Spleen (tissue), 7 donors: ENCODE measurements at regions not wholly inside any gene's neighbourhood (a gene's known extent, or its start where the extent isn't known, plus 50 kb on each side); places are given as distances from the start of the nearest gene placed in this dataset.

Source experiments
- POLR2A ChIP-seq, 3 donors: fragments of 450-650 bp; IDR thresholded peaks; one replicate each; pipeline ENCODE4 v1.5.1; 2017; ENCODE audit warnings: antibody characterized with exemption in 3 of 3, mild to moderate bottlenecking in 1 of 3
- POLR2AphosphoS5 ChIP-seq, 3 donors: sonication (generic); formaldehyde crosslinking; IDR thresholded peaks; one replicate each; pipeline ENCODE4 v1.5.1; 2017; ENCODE audit warnings: antibody characterized with exemption in 3 of 3
- TF ChIP-seq, protein P1 (sequence below), 11 experiments: fragments of 200-600 bp in 7 of 11; fragments of 450-650 bp in 4 of 11; sonication (generic) in 4 of 11; IDR thresholded peaks in 8 of 11; conservative IDR thresholded peaks in 3 of 11; 1 replicate in 7 of 11; 2 replicates in 4 of 11; pipeline versions ENCODE4 v1.4.0 to v1.8.0; 2016 to 2021; ENCODE audit warnings: antibody characterized with exemption in 11 of 11, inconsistent platforms in 4 of 11, mild to moderate bottlenecking in 1 of 11
- donor health status: DM: no; HTN: no; CAD: no; lungs with moderate emphysema.
- donor health status: DM: no; HTN: no; CAD: no.
- donor health status: DM: no; HTN: no; CAD: no.

DNA sequence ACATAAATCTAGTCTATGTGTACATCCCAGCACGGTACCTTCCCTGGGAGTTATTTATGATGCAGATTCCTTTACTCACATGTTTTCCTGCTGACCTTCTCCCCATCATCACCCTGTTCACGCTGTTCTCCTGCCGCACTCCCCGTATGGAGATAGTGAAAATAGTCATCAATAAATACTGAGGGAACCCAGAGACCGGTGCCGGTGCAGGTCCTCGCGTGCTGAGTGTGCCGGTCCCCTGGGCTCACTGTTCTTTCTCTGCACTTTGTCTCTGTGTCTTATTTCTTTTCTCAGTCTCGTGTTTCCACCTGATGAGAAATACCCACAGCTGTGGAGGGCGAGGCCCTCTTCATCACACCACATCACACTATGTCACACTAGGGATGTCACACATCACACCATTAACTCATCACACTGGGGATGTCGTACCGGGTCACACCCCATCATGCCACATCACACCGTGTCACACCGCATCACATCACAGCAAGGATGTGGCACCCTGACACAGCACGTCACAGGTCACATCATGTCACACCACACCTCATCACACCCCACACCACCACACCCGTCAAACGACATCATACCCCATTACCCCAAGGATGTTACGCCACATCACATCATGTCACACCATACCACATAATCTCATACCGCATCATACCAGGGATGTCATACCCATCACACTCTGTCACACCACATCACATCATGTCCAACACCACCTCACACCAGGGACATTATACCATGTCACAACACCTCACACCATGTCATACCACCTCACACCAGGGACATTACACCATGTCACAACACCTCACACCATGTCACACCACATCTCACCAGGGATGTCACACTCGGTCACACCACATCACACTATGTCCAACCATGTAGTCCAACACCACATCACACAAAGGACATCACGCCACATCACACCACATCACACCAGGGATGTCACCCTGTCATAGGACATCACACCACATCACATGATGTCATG, 207.0 kb downstream of the TMEM121 start:
- TF ChIP-seq POLR2A (IDR thresholded peaks at IDR 0.05) (no peak), POLR2AphosphoS5 (IDR thresholded peaks at IDR 0.05) (no peak)
- TF ChIP-seq, protein P1, sequence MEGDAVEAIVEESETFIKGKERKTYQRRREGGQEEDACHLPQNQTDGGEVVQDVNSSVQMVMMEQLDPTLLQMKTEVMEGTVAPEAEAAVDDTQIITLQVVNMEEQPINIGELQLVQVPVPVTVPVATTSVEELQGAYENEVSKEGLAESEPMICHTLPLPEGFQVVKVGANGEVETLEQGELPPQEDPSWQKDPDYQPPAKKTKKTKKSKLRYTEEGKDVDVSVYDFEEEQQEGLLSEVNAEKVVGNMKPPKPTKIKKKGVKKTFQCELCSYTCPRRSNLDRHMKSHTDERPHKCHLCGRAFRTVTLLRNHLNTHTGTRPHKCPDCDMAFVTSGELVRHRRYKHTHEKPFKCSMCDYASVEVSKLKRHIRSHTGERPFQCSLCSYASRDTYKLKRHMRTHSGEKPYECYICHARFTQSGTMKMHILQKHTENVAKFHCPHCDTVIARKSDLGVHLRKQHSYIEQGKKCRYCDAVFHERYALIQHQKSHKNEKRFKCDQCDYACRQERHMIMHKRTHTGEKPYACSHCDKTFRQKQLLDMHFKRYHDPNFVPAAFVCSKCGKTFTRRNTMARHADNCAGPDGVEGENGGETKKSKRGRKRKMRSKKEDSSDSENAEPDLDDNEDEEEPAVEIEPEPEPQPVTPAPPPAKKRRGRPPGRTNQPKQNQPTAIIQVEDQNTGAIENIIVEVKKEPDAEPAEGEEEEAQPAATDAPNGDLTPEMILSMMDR (IDR thresholded peaks at IDR 0.05 in 8 of 11, conservative IDR thresholded peaks at IDR 0.05 in 3 of 11) = no peak
